Activated T-cell treated with anti-CD3 and anti-CD28 coated beads for 48 hours (primary cell): ENCODE measurements at regions not wholly inside any gene's neighbourhood (a gene's known extent, or its start where the extent isn't known, plus 50 kb on each side); places are given as distances from the start of the nearest gene placed in this dataset.
"Not testable (repeated sequence)": the region's sequence is repeated elsewhere in the genome, so short reads cannot be mapped to it uniquely, and the experiment has no call there.

Experiments used
- DNase-seq: peaks from one replicate; pipeline ENCODE4 v3.0.0-alpha.2; 2020; ENCODE audit warnings: low read depth

GRCh38 chr3:153976891-153977554 is 144.2 kb upstream of the ARHGEF26 start:
- no peak for DNase-seq

- no peak for DNase-seq
Observed at GRCh38 chr3:153978006-153978405, 143.2 kb upstream of the ARHGEF26 start.

GRCh38 chr3:153979418-153980251 is 141.6 kb upstream of the ARHGEF26 start:
- DNase-seq: no peak

GRCh38 chr3:153980252-153980590 is 141.0 kb upstream of the ARHGEF26 start:
- DNase-seq: no peak

GRCh38 chr3:153997364-153997763 is 123.8 kb upstream of the ARHGEF26 start:
- DNase-seq: not testable (repeated sequence)

GRCh38 chr3:154003649-154004048 is 117.5 kb upstream of the ARHGEF26 start:
- no peak for DNase-seq

GRCh38 chr3:154011036-154011435 is 110.2 kb upstream of the ARHGEF26 start:
- no peak for DNase-seq

GRCh38 chr3:154013736-154014135 is 107.5 kb upstream of the ARHGEF26 start:
- no peak for DNase-seq

- no peak for DNase-seq
Observed at GRCh38 chr3:154015307-154015706, 105.9 kb upstream of the ARHGEF26 start.

- DNase-seq: peak; percentile 9
Observed at GRCh38 chr3:154018100-154018696, 103.0 kb upstream of the ARHGEF26 start.

- DNase-seq: no peak
Observed at GRCh38 chr3:154022606-154023005, 98.6 kb upstream of the ARHGEF26 start.

GRCh38 chr3:154023148-154023547 is 98.0 kb upstream of the ARHGEF26 start:
- DNase-seq: no peak

GRCh38 chr3:154025007-154025406 is 96.2 kb upstream of the ARHGEF26 start:
- DNase-seq: no peak

- no peak for DNase-seq
Observed at GRCh38 chr3:154029926-154030325, 91.3 kb upstream of the ARHGEF26 start.

- DNase-seq: no peak
Observed at GRCh38 chr3:154034797-154035330, 86.3 kb upstream of the ARHGEF26 start.

- no peak for DNase-seq
Observed at GRCh38 chr3:154040283-154040682, 80.9 kb upstream of the ARHGEF26 start.

GRCh38 chr3:154044671-154045070 is 76.5 kb upstream of the ARHGEF26 start:
- DNase-seq: no peak

GRCh38 chr3:154050216-154050615 is 71.0 kb upstream of the ARHGEF26 start:
- no peak for DNase-seq

GRCh38 chr3:154050766-154051165 is 70.4 kb upstream of the ARHGEF26 start:
- no peak for DNase-seq

- DNase-seq: no peak
Observed at GRCh38 chr3:154059833-154060232, 61.4 kb upstream of the ARHGEF26 start.

- DNase-seq: no peak
Observed at GRCh38 chr3:154060238-154061000, 60.8 kb upstream of the ARHGEF26 start.

- DNase-seq: no peak
Observed at GRCh38 chr3:154061001-154061370, 60.2 kb upstream of the ARHGEF26 start.
